ENCODE measurements at regions not wholly inside any gene's neighbourhood (a gene's known extent, or its start where the extent isn't known, plus 50 kb on each side); places are given as distances from the start of the nearest gene placed in this dataset.

DNA sequence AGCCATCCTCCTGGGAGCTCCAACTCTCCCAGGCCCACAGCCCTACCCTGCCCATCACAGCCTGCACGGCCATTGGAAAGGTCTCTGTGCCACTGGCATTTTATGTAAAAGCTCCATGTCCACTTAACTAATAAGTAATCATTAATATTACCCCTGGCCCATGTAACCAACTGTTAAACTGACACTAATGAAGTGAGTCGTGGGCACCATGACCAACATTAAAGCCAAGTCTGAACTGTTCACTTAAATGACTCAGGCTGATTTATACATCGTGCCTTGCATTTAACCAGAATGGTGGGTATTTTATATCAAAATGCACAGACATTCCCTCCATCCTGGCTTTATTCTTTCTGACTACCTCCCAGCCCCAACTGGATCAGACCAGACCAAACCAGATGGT is 229.3 kb downstream of the SOX9 start:
- no peaks in the 10 kb centered on the region for H3K36me3 ChIP-seq
- ATAC-seq (no peak), DNase-seq (no peak)
- intact Hi-C loops (cut with DNase I): no loop called here
- 90 to 94% (median 91%) methylated on average over 2 to 3 of the region's 3 CpGs for WGBS, 4 donors
- H3K27me3 ChIP-seq: peaks cover 0 to 15% (median 0%) of the 10 kb centered on the region in 9 donors
- no peak overlapping the region for H3K4me3 ChIP-seq
- no peak overlapping the region for H3K27ac ChIP-seq
- H3K4me1 ChIP-seq: no peaks in the 10 kb centered on the region
- peaks cover 0 to 7% (median 0%) of the 10 kb centered on the region in 12 donors for H3K9me3 ChIP-seq
- TF ChIP-seq POLR2A (IDR thresholded peaks at IDR 0.05): no peak
- TF ChIP-seq, protein P1, sequence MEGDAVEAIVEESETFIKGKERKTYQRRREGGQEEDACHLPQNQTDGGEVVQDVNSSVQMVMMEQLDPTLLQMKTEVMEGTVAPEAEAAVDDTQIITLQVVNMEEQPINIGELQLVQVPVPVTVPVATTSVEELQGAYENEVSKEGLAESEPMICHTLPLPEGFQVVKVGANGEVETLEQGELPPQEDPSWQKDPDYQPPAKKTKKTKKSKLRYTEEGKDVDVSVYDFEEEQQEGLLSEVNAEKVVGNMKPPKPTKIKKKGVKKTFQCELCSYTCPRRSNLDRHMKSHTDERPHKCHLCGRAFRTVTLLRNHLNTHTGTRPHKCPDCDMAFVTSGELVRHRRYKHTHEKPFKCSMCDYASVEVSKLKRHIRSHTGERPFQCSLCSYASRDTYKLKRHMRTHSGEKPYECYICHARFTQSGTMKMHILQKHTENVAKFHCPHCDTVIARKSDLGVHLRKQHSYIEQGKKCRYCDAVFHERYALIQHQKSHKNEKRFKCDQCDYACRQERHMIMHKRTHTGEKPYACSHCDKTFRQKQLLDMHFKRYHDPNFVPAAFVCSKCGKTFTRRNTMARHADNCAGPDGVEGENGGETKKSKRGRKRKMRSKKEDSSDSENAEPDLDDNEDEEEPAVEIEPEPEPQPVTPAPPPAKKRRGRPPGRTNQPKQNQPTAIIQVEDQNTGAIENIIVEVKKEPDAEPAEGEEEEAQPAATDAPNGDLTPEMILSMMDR (IDR thresholded peaks at IDR 0.05): no peak

GRCh38 chr17:72351365-72351764 is 230.5 kb downstream of the SOX9 start:
- Histone ChIP-seq H3K27ac (no peak overlapping the region), H3K36me3 (no peaks in the 10 kb centered on the region), H3K4me1 (no peaks in the 10 kb centered on the region), H3K9me3 (peaks cover 0 to 12% (median 0%) of the 10 kb centered on the region in 12 donors), H3K27me3 (peaks cover 0 to 15% (median 0%) of the 10 kb centered on the region in 9 donors), H3K4me3 (no peak overlapping the region)
- TF ChIP-seq, protein P1 (IDR thresholded peaks at IDR 0.05): no peak
- no peak for TF ChIP-seq POLR2A (IDR thresholded peaks at IDR 0.05)
- DNase-seq (no peak), ATAC-seq (no peak)
- 79 to 81% (median 80%) methylated on average over 6 of the region's 6 CpGs for WGBS, 4 donors
- intact Hi-C loops (cut with DNase I): no loop called here

DNA sequence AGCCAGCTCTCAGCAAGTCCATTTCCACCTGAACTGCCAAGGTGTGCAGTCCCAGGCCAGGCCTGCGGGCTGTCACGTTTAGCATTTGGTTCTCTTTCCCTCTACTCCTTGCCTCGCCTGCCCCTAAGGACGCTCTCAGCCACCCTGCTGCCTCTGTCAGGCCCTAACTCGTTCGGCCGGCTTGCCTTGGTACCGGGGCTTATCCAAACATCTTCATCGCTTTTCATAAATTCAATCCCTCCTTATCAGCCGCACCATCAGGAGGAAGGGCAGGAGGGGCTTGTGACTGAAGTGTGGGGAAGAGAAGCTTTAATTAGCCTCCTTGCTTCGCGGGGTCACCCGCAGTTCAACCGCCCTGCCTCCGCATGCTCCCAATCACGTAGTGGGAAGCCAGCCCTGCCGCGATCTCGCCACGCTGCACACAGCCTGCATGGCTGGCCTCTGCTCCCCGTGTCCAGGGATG is 231.1 kb downstream of the SOX9 start:
- intact Hi-C loops (cut with DNase I): no loop called here
- Histone ChIP-seq H3K9me3 (peaks cover 0 to 12% (median 0%) of the 10 kb centered on the region in 12 donors), H3K36me3 (no peaks in the 10 kb centered on the region), H3K4me1 (no peaks in the 10 kb centered on the region), H3K27ac (no peak overlapping the region), H3K27me3 (peaks cover 0 to 15% (median 0%) of the 10 kb centered on the region in 9 donors), H3K4me3 (no peak overlapping the region)
- WGBS, 4 donors: 35 to 51% (median 42%) methylated on average over 11 to 21 of the region's 21 CpGs
- TF ChIP-seq POLR2A (IDR thresholded peaks at IDR 0.05): no peak
- TF ChIP-seq, protein P1 (IDR thresholded peaks at IDR 0.05): no peak
- DNase-seq (no peak), ATAC-seq (peak in 1 of 4 donors; percentile 12)

- H3K4me1 ChIP-seq: no peaks in the 10 kb centered on the region
- no peak for TF ChIP-seq POLR2A (IDR thresholded peaks at IDR 0.05)
- TF ChIP-seq, protein P1 (IDR thresholded peaks at IDR 0.05): no peak
- peaks cover 0 to 12% (median 0%) of the 10 kb centered on the region in 12 donors for H3K9me3 ChIP-seq
- H3K27ac ChIP-seq: no peak overlapping the region
- intact Hi-C loops (cut with DNase I): no loop called here
- ATAC-seq (no peak), DNase-seq (no peak)
- 82 to 92% (median 86%) methylated on average over 9 of the region's 9 CpGs for WGBS, 4 donors
- H3K4me3 ChIP-seq: no peak overlapping the region
- H3K27me3 ChIP-seq: peaks cover 0 to 15% (median 0%) of the 10 kb centered on the region in 9 donors
- no peaks in the 10 kb centered on the region for H3K36me3 ChIP-seq
Measured at GRCh38 chr17:72353502-72353901, 232.7 kb downstream of the SOX9 start.

Data from heart left ventricle (tissue), 16 donors.